IMR-90 (cell line): ENCODE measurements at regions not wholly inside any gene's neighbourhood (a gene's known extent, or its start where the extent isn't known, plus 50 kb on each side); places are given as distances from the start of the nearest gene placed in this dataset.

Source experiments
- ATAC-seq: fragments of 200-7000 bp; cut with Tn5 transposase; 2 replicates; pipeline ENCODE4 v1.9.1; 2020; ENCODE audit warnings: low read depth, mild to moderate bottlenecking, moderate library complexity
- BruUV-seq: library from RNA; stranded (reverse); fragments of 400-500 nt; replicated peaks from 2 replicates; lab custom pipeline; 2021; lab: Mats Ljungman, UMichigan
- CTCF ChIA-PET: fragments of 300-600 bp; formaldehyde crosslinking; extraction: SDS; loops from one replicate; lab custom pipeline; 2021; ENCODE audit warnings: antibody characterized with exemption; lab: Yijun Ruan, JAX
- POLR2A ChIA-PET: fragments of 300-600 bp; sonication (Branson Sonifier 250); formaldehyde crosslinking; loops from one replicate; lab custom pipeline; 2022; ENCODE audit warnings: antibody characterized with exemption; ENCODE audit not compliant: unreplicated experiment; lab: Charles Lee
- DNase-seq: peaks from one replicate; pipeline ENCODE4 v3.0.0; 2013
- H2AFZ ChIP-seq: replicated peaks from 2 replicates; pipeline ENCODE3; 2013; ENCODE audit warnings: low read length, mild to moderate bottlenecking; ENCODE audit not compliant: poor library complexity
- H2AK5ac ChIP-seq: 2 replicates; pipeline ENCODE4 v1.6.1; 2013; ENCODE audit warnings: low read depth, low read length, inconsistent platforms
- H2AK9ac ChIP-seq: replicated peaks from 2 replicates; pipeline ENCODE3; 2013; ENCODE audit warnings: mild to moderate bottlenecking, low read depth, low read length, moderate library complexity; ENCODE audit not compliant: poor library complexity
- H2BK120ac ChIP-seq: 2 replicates; pipeline ENCODE4 v1.6.1; 2013; ENCODE audit warnings: low read depth, low read length, inconsistent platforms
- H2BK15ac ChIP-seq: 3 replicates; pipeline ENCODE4 v1.6.1; 2013; ENCODE audit warnings: low read depth, low read length, inconsistent platforms
- H2BK20ac ChIP-seq: 2 replicates; pipeline ENCODE4 v1.6.1; 2013; ENCODE audit warnings: low read depth, mild to moderate bottlenecking, inconsistent platforms, low read length, moderate library complexity
- H2BK5ac ChIP-seq: 2 replicates; pipeline ENCODE4 v1.6.1; 2013; ENCODE audit warnings: mild to moderate bottlenecking, low read depth, low read length, inconsistent platforms; ENCODE audit not compliant: poor library complexity, severe bottlenecking
- H3K14ac ChIP-seq: replicated peaks from 2 replicates; pipeline ENCODE4 v1.6.1; 2013; ENCODE audit warnings: low read depth, low read length, inconsistent platforms
- H3K18ac ChIP-seq: 2 replicates; pipeline ENCODE4 v1.6.1; 2013; ENCODE audit warnings: low read depth, low read length, control low read depth
- H3K23ac ChIP-seq: 2 replicates; pipeline ENCODE4 v1.6.1; 2013; ENCODE audit warnings: low read depth, low read length, inconsistent platforms
- H3K27ac ChIP-seq: 2 replicates; pipeline ENCODE4 v1.5.1; 2013; ENCODE audit warnings: mild to moderate bottlenecking, control low read depth, low read length; ENCODE audit not compliant: insufficient read depth
- H3K27me3 ChIP-seq: 2 replicates; pipeline ENCODE4 v1.6.1; 2013; ENCODE audit warnings: low read length; ENCODE audit not compliant: control insufficient read depth, insufficient read depth
- H3K36me3 ChIP-seq: 2 replicates; pipeline ENCODE4 v1.6.1; 2013; ENCODE audit warnings: low read length, mixed read lengths; ENCODE audit not compliant: control insufficient read depth, insufficient read depth
- H3K4ac ChIP-seq: 2 replicates; pipeline ENCODE4 v1.6.1; 2013; ENCODE audit warnings: low read depth, low read length, inconsistent platforms
- H3K4me1 ChIP-seq: 2 replicates; pipeline ENCODE4 v1.6.1; 2013; ENCODE audit warnings: low read length, mixed read lengths; ENCODE audit not compliant: control insufficient read depth, insufficient read depth
- H3K4me2 ChIP-seq: 2 replicates; pipeline ENCODE4 v1.6.1; 2013; ENCODE audit warnings: low read depth, mild to moderate bottlenecking, control low read depth, low read length, moderate library complexity
- H3K4me3 ChIP-seq: 2 replicates; pipeline ENCODE4 v1.5.1; 2013; ENCODE audit warnings: low read depth, mild to moderate bottlenecking, control low read depth, low read length, moderate library complexity; ENCODE audit not compliant: insufficient read depth
- H3K56ac ChIP-seq: 2 replicates; pipeline ENCODE4 v1.6.1; 2013; ENCODE audit warnings: low read length, inconsistent platforms; ENCODE audit not compliant: insufficient read depth; ENCODE audit errors: extremely low read depth
- H3K79me1 ChIP-seq, 2 experiments: 2 replicates each; pipeline ENCODE4 v1.6.1; 2013; ENCODE audit warnings: low read length in 2 of 2, inconsistent platforms in 1 of 2, low read depth in 1 of 2
- H3K9ac ChIP-seq: 2 replicates; pipeline ENCODE4 v1.6.1; 2013; ENCODE audit warnings: low read depth, low read length, control low read depth
- H3K9me1 ChIP-seq: 2 replicates; pipeline ENCODE4 v1.6.1; 2013; ENCODE audit warnings: low read length, inconsistent platforms; ENCODE audit not compliant: insufficient read depth
- H3K9me3 ChIP-seq: 2 replicates; pipeline ENCODE4 v1.6.1; 2013; ENCODE audit warnings: low read length; ENCODE audit not compliant: control insufficient read depth, insufficient read depth
- H4K20me1 ChIP-seq: 2 replicates; pipeline ENCODE4 v1.6.1; 2013; ENCODE audit warnings: low read length, inconsistent platforms; ENCODE audit not compliant: insufficient read depth
- H4K5ac ChIP-seq: 2 replicates; pipeline ENCODE4 v1.6.1; 2013; ENCODE audit warnings: mild to moderate bottlenecking, low read depth, low read length, control low read depth
- H4K8ac ChIP-seq, 2 experiments: 2 replicates each; pipeline ENCODE4 v1.6.1; 2013; ENCODE audit warnings: low read depth in 2 of 2, low read length in 2 of 2, control low read depth in 1 of 2, inconsistent platforms in 1 of 2
- H4K91ac ChIP-seq: 2 replicates; pipeline ENCODE4 v1.6.1; 2013; ENCODE audit warnings: low read depth, low read length, inconsistent platforms; ENCODE audit not compliant: insufficient read depth
- FOS ChIP-seq: fragments of 150-350 bp; IDR thresholded peaks from 2 replicates; pipeline ENCODE4 v1.6.1; 2016; ENCODE audit warnings: low read depth, low read length
- MAFK ChIP-seq: IDR thresholded peaks from 2 replicates; pipeline ENCODE4 v1.6.1; 2012; ENCODE audit warnings: low read depth, low read length, improper control_type of control experiment
- MAZ ChIP-seq: IDR thresholded peaks from 2 replicates; pipeline ENCODE4 v1.6.1; 2012; ENCODE audit warnings: low read depth, mild to moderate bottlenecking, low read length, improper control_type of control experiment, moderate library complexity, borderline replicate concordance
- NFE2L2 ChIP-seq: fragments of 150-350 bp; IDR thresholded peaks from 2 replicates; pipeline ENCODE4 v1.6.1; 2016; ENCODE audit warnings: low read depth, mild to moderate bottlenecking, low read length
- POLR2A ChIP-seq: IDR thresholded peaks from 2 replicates; pipeline ENCODE4 v1.6.1; 2012; ENCODE audit warnings: mild to moderate bottlenecking, low read depth, low read length
- RAD21 ChIP-seq: IDR thresholded peaks from 2 replicates; pipeline ENCODE4 v1.6.1; 2012; ENCODE audit warnings: low read length, improper control_type of control experiment
- RCOR1 ChIP-seq: IDR thresholded peaks from 2 replicates; pipeline ENCODE4 v1.6.1; 2012; ENCODE audit warnings: mild to moderate bottlenecking, low read length, improper control_type of control experiment; ENCODE audit not compliant: insufficient replicate concordance
- RFX5 ChIP-seq: IDR thresholded peaks from 2 replicates; pipeline ENCODE4 v1.8.0; 2012; ENCODE audit warnings: low read depth, mild to moderate bottlenecking, low read length, moderate library complexity
- WGBS, 2 experiments: methylation state at CpG; one replicate each; pipeline versions ENCODE4 v1.1.5 to v1.1.7; 2013; ENCODE audit warnings: missing lambda C conversion rate in 2 of 2; ENCODE audit not compliant: insufficient read length in 1 of 2; ENCODE audit errors: extremely low coverage in 2 of 2; 5-methylcytosine and 5-hydroxymethylcytosine counted together
- dilution Hi-C: fragments of 300-500 bp; cut with HindIII; formaldehyde crosslinking; loops from one replicate; pipeline ENCODE4 v1.14.3; 2018; ENCODE audit warnings: low sequenced_read_pairs; ENCODE audit not compliant: unreplicated experiment
- in situ Hi-C: fragments of 300-500 bp; cut with MboI; formaldehyde crosslinking; loops from 3 replicates; pipeline ENCODE4 v1.14.3; 2019; ENCODE audit warnings: low sequenced_read_pairs, inconsistent platforms, mixed read lengths
- intact Hi-C: fragments of 100-400 bp; cut with micrococcal nuclease; formaldehyde crosslinking; loops from 2 replicates; pipeline ENCODE4 v1.10.0; 2022
- TF ChIP-seq, protein P1 (sequence below): fragments of 150-350 bp; IDR thresholded peaks from 2 replicates; pipeline ENCODE4 v1.6.1; 2016; ENCODE audit warnings: low read depth, mild to moderate bottlenecking, low read length, moderate library complexity, borderline replicate concordance
- TF ChIP-seq, protein P2 (sequence below): conservative IDR thresholded peaks from 2 replicates; pipeline ENCODE4 v1.5.1; 2012; ENCODE audit warnings: mild to moderate bottlenecking, low read depth, low read length, improper control_type of control experiment

DNA sequence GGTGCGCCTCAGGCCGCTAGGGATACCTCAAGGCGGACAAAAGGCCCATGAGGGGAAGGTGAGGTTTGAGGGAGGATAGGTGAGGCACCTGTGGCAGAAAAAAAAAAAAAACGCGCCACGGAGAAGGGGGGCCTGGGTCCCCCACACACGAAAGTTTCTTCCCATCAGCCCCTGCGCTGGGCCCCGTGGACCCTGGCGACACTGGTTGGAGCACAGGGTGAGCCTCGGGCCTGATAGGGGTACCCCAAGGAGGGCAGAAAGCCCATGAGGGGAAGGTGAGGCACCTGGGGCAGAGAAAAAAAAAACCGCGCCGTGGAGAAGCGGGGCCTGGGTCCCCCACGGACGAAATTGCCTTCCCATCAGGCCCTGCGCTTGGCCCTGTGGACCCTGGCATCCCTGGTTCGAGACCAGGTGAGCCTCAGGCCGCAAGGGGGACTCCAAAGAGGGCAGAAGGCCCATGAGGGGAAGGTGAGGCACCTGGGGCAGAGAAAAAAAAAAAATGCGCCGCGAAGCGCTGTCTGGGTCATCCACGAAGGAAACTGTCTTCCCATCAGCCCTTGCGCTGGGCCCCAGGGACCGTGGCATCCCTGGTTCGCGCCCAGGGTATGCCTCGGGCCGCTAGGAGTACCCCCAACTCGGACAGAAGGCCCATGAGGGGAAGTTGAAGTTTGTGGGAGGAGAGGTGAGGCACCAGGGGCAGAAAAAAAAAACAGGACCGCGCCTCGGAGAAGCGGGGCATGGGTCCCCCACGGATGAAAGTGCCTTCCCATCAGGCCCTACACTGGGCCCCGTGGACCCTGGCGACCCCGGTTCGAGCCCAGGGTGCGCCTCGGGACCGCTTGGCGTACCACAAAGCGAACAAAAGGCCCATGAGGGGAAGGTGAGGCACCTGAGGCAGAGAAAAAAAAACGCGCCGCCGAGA is 226.2 kb downstream of the CCDC74A start:
- Histone ChIP-seq H4K91ac (no peak overlapping the region), H3K9me3 (no peaks in the 10 kb centered on the region; the same call in 1 of the 2 replicates), H3K4ac (no peak overlapping the region), H2BK120ac (no peak overlapping the region), H3K36me3 (no peaks in the 10 kb centered on the region), H4K5ac (no peak overlapping the region), H2BK5ac (no peak overlapping the region), H3K79me1 (no peaks in the 10 kb centered on the region), H2AK9ac (no peak overlapping the region), H3K23ac (no peak overlapping the region), H2AK5ac (no peak overlapping the region), H4K8ac (no peak overlapping the region), H3K9me1 (no peaks in the 10 kb centered on the region), H4K20me1 (no peaks in the 10 kb centered on the region), H3K27ac (no peak overlapping the region), H3K56ac (no peak overlapping the region), H3K9ac (no peak overlapping the region), H3K4me1 (no peaks in the 10 kb centered on the region), H3K4me2 (no peak overlapping the region), H2BK20ac (no peak overlapping the region), H3K27me3 (no peaks in the 10 kb centered on the region), H3K14ac (no peak overlapping the region), H2AFZ (no peak overlapping the region), H3K4me3 (no peak overlapping the region), H3K18ac (no peak overlapping the region), H2BK15ac (no peak overlapping the region)
- no peak for DNase-seq
- dilution Hi-C loops (no loop called here), in situ Hi-C loops (no loop called here), intact Hi-C loops (no loop called here)
- TF ChIP-seq RAD21 (no peak), RFX5 (no peak), NFE2L2 (no peak), MAZ (no peak), POLR2A (no peak), FOS (no peak), MAFK (no peak), RCOR1 (no peak)
- TF ChIP-seq, protein P1, sequence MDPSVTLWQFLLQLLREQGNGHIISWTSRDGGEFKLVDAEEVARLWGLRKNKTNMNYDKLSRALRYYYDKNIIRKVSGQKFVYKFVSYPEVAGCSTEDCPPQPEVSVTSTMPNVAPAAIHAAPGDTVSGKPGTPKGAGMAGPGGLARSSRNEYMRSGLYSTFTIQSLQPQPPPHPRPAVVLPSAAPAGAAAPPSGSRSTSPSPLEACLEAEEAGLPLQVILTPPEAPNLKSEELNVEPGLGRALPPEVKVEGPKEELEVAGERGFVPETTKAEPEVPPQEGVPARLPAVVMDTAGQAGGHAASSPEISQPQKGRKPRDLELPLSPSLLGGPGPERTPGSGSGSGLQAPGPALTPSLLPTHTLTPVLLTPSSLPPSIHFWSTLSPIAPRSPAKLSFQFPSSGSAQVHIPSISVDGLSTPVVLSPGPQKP, result no peak
- TF ChIP-seq, protein P2, sequence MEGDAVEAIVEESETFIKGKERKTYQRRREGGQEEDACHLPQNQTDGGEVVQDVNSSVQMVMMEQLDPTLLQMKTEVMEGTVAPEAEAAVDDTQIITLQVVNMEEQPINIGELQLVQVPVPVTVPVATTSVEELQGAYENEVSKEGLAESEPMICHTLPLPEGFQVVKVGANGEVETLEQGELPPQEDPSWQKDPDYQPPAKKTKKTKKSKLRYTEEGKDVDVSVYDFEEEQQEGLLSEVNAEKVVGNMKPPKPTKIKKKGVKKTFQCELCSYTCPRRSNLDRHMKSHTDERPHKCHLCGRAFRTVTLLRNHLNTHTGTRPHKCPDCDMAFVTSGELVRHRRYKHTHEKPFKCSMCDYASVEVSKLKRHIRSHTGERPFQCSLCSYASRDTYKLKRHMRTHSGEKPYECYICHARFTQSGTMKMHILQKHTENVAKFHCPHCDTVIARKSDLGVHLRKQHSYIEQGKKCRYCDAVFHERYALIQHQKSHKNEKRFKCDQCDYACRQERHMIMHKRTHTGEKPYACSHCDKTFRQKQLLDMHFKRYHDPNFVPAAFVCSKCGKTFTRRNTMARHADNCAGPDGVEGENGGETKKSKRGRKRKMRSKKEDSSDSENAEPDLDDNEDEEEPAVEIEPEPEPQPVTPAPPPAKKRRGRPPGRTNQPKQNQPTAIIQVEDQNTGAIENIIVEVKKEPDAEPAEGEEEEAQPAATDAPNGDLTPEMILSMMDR, result no peak
- POLR2A ChIA-PET, result no interaction called here
- CTCF ChIA-PET, result no interaction called here
- no peak for ATAC-seq
- no TSS peak for BruUV-seq
- WGBS, 2 experiments, result 76% methylated on average over 6 of the region's 50 CpGs; no CpG with 5 or more reads in 1 of the 2 experiments
